ENCODE measurements at regions not wholly inside any gene's neighbourhood (a gene's known extent, or its start where the extent isn't known, plus 50 kb on each side); places are given as distances from the start of the nearest gene placed in this dataset.

DNA sequence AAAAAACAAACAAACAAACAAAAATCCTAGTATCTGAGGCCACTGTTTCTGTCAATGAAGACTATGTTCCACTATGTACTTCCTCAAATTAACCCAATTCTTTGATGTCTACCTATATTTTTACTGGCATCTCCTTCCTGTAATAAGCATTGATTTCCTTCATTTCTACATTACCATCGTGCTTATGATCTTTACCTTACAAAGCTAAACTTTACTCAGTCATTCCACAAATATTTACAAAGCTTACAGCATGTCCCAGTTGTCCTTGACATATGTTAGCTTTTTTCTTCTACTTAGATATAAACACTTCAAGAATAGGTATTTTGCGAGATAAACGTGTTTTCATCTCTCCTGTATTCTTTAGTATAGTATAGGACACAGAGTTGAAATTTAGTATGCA lies 1090.9 kb downstream of the PCDH9 start (continued):
- TF ChIP-seq ZNF207 (IDR thresholded peaks at IDR 0.05; ENCODE audit: borderline replicate concordance) (no peak), BHLHE40 (IDR thresholded peaks at IDR 0.05; ENCODE audit: borderline replicate concordance in 1 of 2, low read depth in 2 of 2, low read length in 1 of 2) (no peak), CHD4 (IDR thresholded peaks at IDR 0.05) (no peak), ZBED1 (IDR thresholded peaks at IDR 0.05; ENCODE audit: borderline replicate concordance) (no peak), ETV6 (conservative IDR thresholded peaks at IDR 0.05 in 1 of 2, IDR thresholded peaks at IDR 0.05 in 1 of 2; ENCODE audit: borderline replicate concordance in 1 of 2, low read depth in 1 of 2) (no peak), TCF7 (IDR thresholded peaks at IDR 0.05; ENCODE audit: borderline replicate concordance) (no peak), NR2F1 (conservative IDR thresholded peaks at IDR 0.05) (no peak), CBFB (IDR thresholded peaks at IDR 0.05; ENCODE audit: low read depth) (no peak), STAT3 (IDR thresholded peaks at IDR 0.05; ENCODE audit: low read depth, low read length) (no peak), TCF12 (IDR thresholded peaks at IDR 0.05; ENCODE audit: low read depth, low read length) (no peak)
- TF ChIP-seq, protein P1, sequence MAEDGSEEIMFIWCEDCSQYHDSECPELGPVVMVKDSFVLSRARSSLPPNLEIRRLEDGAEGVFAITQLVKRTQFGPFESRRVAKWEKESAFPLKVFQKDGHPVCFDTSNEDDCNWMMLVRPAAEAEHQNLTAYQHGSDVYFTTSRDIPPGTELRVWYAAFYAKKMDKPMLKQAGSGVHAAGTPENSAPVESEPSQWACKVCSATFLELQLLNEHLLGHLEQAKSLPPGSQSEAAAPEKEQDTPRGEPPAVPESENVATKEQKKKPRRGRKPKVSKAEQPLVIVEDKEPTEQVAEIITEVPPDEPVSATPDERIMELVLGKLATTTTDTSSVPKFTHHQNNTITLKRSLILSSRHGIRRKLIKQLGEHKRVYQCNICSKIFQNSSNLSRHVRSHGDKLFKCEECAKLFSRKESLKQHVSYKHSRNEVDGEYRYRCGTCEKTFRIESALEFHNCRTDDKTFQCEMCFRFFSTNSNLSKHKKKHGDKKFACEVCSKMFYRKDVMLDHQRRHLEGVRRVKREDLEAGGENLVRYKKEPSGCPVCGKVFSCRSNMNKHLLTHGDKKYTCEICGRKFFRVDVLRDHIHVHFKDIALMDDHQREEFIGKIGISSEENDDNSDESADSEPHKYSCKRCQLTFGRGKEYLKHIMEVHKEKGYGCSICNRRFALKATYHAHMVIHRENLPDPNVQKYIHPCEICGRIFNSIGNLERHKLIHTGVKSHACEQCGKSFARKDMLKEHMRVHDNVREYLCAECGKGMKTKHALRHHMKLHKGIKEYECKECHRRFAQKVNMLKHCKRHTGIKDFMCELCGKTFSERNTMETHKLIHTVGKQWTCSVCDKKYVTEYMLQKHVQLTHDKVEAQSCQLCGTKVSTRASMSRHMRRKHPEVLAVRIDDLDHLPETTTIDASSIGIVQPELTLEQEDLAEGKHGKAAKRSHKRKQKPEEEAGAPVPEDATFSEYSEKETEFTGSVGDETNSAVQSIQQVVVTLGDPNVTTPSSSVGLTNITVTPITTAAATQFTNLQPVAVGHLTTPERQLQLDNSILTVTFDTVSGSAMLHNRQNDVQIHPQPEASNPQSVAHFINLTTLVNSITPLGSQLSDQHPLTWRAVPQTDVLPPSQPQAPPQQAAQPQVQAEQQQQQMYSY (CRISPR knock-in tag; IDR thresholded peaks at IDR 0.05) = no peak
